ENCODE measurements at regions not wholly inside any gene's neighbourhood (a gene's known extent, or its start where the extent isn't known, plus 50 kb on each side); places are given as distances from the start of the nearest gene placed in this dataset.

GRCh38 chr21:31538816-31539215 is 120.7 kb upstream of the SOD1 start:
- Histone ChIP-seq H3K27ac (no peak overlapping the region), H3K4me1 (no peaks in the 10 kb centered on the region), H3K27me3 (no peaks in the 10 kb centered on the region), H3K36me3 (no peaks in the 10 kb centered on the region), H3K9me3 (no peaks in the 10 kb centered on the region), H3K4me3 (no peak overlapping the region)
- intact Hi-C loops (cut with DNase I): no loop called here
- WGBS, 4 donors: 45 to 58% (median 52%) methylated on average over 10 of the region's 10 CpGs
- DNase-seq: no peak
- no peak for ATAC-seq
- TF ChIP-seq, protein P1, sequence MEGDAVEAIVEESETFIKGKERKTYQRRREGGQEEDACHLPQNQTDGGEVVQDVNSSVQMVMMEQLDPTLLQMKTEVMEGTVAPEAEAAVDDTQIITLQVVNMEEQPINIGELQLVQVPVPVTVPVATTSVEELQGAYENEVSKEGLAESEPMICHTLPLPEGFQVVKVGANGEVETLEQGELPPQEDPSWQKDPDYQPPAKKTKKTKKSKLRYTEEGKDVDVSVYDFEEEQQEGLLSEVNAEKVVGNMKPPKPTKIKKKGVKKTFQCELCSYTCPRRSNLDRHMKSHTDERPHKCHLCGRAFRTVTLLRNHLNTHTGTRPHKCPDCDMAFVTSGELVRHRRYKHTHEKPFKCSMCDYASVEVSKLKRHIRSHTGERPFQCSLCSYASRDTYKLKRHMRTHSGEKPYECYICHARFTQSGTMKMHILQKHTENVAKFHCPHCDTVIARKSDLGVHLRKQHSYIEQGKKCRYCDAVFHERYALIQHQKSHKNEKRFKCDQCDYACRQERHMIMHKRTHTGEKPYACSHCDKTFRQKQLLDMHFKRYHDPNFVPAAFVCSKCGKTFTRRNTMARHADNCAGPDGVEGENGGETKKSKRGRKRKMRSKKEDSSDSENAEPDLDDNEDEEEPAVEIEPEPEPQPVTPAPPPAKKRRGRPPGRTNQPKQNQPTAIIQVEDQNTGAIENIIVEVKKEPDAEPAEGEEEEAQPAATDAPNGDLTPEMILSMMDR (IDR thresholded peaks at IDR 0.05): no peak
- no peak for TF ChIP-seq POLR2A (IDR thresholded peaks at IDR 0.05)

GRCh38 chr21:31537872-31538576 is 121.5 kb upstream of the SOD1 start:
- no peak overlapping the region for H3K27ac ChIP-seq
- WGBS, 4 donors: 87 to 90% (median 89%) methylated on average over 10 of the region's 10 CpGs
- no peaks in the 10 kb centered on the region for H3K4me1 ChIP-seq
- H3K9me3 ChIP-seq: no peaks in the 10 kb centered on the region
- no peak overlapping the region for H3K4me3 ChIP-seq
- no peaks in the 10 kb centered on the region for H3K27me3 ChIP-seq
- TF ChIP-seq, protein P1 (IDR thresholded peaks at IDR 0.05): peak in 1 of 12 donors; percentile 14
- TF ChIP-seq POLR2A (IDR thresholded peaks at IDR 0.05): no peak
- ATAC-seq (no peak), DNase-seq (no peak)
- intact Hi-C loops (cut with DNase I): no loop called here
- no peaks in the 10 kb centered on the region for H3K36me3 ChIP-seq

GRCh38 chr21:31536138-31536537 is 123.4 kb upstream of the SOD1 start:
- 92 to 96% (median 95%) methylated on average over 8 of the region's 8 CpGs for WGBS, 4 donors
- intact Hi-C loops (cut with DNase I): no loop called here

DNA sequence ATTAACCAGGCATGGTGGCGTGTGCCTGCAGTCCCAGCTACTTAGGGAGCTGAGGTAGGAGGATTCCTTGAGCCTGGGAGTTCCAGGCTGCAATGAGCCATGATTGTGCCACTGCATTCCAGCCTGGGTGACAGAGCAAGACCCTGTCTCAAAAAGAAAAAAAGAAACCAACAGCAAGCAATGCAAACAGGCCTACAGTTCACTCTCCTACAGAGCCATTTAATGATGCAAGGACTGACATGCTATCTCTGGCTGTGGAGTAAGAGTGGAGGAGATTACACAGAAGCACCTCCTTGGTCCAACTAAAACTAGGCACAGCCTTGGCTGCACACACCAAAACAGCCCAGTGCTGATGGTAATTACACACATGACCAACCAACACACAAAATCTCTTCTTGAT is 127.5 kb upstream of the SOD1 start:
- Histone ChIP-seq H3K27me3 (no peaks in the 10 kb centered on the region), H3K27ac (no peak overlapping the region), H3K4me1 (no peaks in the 10 kb centered on the region), H3K36me3 (no peaks in the 10 kb centered on the region), H3K4me3 (no peak overlapping the region), H3K9me3 (no peaks in the 10 kb centered on the region)
- TF ChIP-seq POLR2A (IDR thresholded peaks at IDR 0.05): no peak
- TF ChIP-seq, protein P1 (IDR thresholded peaks at IDR 0.05): no peak
- ATAC-seq: no peak
- WGBS, 4 donors: 73 to 96% (median 92%) methylated on average over 1 of the region's 1 CpG
- DNase-seq: no peak
- intact Hi-C loops (cut with DNase I): no loop called here

More at GRCh38 chr21:31536138-31536537, 123.4 kb upstream of the SOD1 start:
- Histone ChIP-seq H3K27ac (no peak overlapping the region), H3K9me3 (no peaks in the 10 kb centered on the region), H3K36me3 (no peaks in the 10 kb centered on the region), H3K4me1 (no peaks in the 10 kb centered on the region), H3K4me3 (no peak overlapping the region), H3K27me3 (no peaks in the 10 kb centered on the region)
- DNase-seq (no peak), ATAC-seq (no peak)
- TF ChIP-seq POLR2A (IDR thresholded peaks at IDR 0.05): no peak
- TF ChIP-seq, protein P1 (IDR thresholded peaks at IDR 0.05): no peak
